HCT116 (cell line): ENCODE measurements at regions not wholly inside any gene's neighbourhood (a gene's known extent, or its start where the extent isn't known, plus 50 kb on each side); places are given as distances from the start of the nearest gene placed in this dataset.

ENCODE experiments used
- ATAC-seq: fragments of 200-7000 bp; cut with Tn5 transposase; 2 replicates; pipeline ENCODE4 v1.9.1; 2020; ENCODE audit warnings: mild to moderate bottlenecking, moderate library complexity
- BruUV-seq: library from RNA; stranded (reverse); fragments of 400-500 nt; replicated peaks from 2 replicates; lab custom pipeline; 2021; lab: Mats Ljungman, UMichigan
- CTCF ChIA-PET: fragments of 300-600 bp; sonication (Branson Sonifier 250); formaldehyde crosslinking; loops from one replicate; lab custom pipeline; 2021; ENCODE audit warnings: antibody characterized with exemption; lab: Charles Lee
- POLR2A ChIA-PET: fragments of 300-600, 350-600 bp; sonication (Branson Sonifier 250); formaldehyde crosslinking; loops from one replicate; lab custom pipeline; 2021; ENCODE audit warnings: antibody characterized with exemption; lab: Charles Lee
- RAD21 ChIA-PET, 2 experiments: fragments of 300-600 bp; sonication (Branson Sonifier 250); formaldehyde crosslinking; loops; one replicate each; lab custom pipeline; 2023; ENCODE audit warnings: low total read pairs in 2 of 2; ENCODE audit not compliant: uncharacterized antibody in 2 of 2, unreplicated experiment in 2 of 2, low non-redundant PET in 1 of 2; lab: Charles Lee
- DNase-seq: peaks from one replicate; pipeline ENCODE4 v3.0.0-alpha.2; 2010; ENCODE audit warnings: low read depth, low spot score
- H2AFZ ChIP-seq: fragments of 200-600 bp; shearing (Covaris generic), sonication (generic); 2 replicates; pipeline ENCODE4 v1.6.1; 2017; ENCODE audit warnings: low read depth, mixed run types, mixed read lengths, antibody characterized with exemption, low read length; ENCODE audit not compliant: poor library complexity, severe bottlenecking
- H3K27ac ChIP-seq: 2 replicates; pipeline ENCODE4 v1.5.1; 2012; ENCODE audit warnings: low read depth, low read length
- H3K27me3 ChIP-seq: fragments of 200-600 bp; sonication (generic); 2 replicates; pipeline ENCODE4 v1.6.1; 2016; ENCODE audit warnings: mixed run types, low read length, mixed read lengths; ENCODE audit not compliant: insufficient read depth
- H3K36me3 ChIP-seq, 2 experiments: fragments of 200-500 bp in 1 of 2; fragments of 200-600 bp in 1 of 2; sonication (Bioruptor generic) in 1 of 2; sonication (generic) in 1 of 2; 2 replicates each; pipeline versions ENCODE4 v1.5.1 to v1.6.1; 2014 to 2016; ENCODE audit warnings: low read length in 2 of 2, inconsistent platforms in 1 of 2, mixed read lengths in 1 of 2, mixed run types in 1 of 2; ENCODE audit not compliant: insufficient read depth in 2 of 2, control insufficient read depth in 1 of 2
- H3K4me1 ChIP-seq, 2 experiments: fragments of 200-600 bp in 1 of 2; sonication (generic) in 1 of 2; 2 replicates each; pipeline versions ENCODE4 v1.5.1 to v1.6.1; 2012 to 2017; ENCODE audit warnings: low read length in 2 of 2, inconsistent platforms in 1 of 2, mild to moderate bottlenecking in 1 of 2, mixed read lengths in 1 of 2, mixed run types in 1 of 2, moderate library complexity in 1 of 2; ENCODE audit not compliant: insufficient read depth in 2 of 2, control insufficient read depth in 1 of 2
- H3K4me2 ChIP-seq: fragments of 200-600 bp; sonication (generic); 2 replicates; pipeline ENCODE4 v1.6.1; 2017; ENCODE audit warnings: mixed run types, low read length, mixed read lengths
- H3K4me3 ChIP-seq, 2 experiments: fragments of 200-600 bp in 1 of 2; sonication (generic) in 1 of 2; replicated peaks in 1 of 2; 2 replicates each; pipeline ENCODE4 v1.5.1; 2011 to 2016; ENCODE audit warnings: low read length in 2 of 2, control low read depth in 1 of 2, low read depth in 1 of 2, mild to moderate bottlenecking in 1 of 2, mixed read lengths in 1 of 2, mixed run types in 1 of 2
- H3K79me2 ChIP-seq: fragments of 200-600 bp; sonication (generic); 2 replicates; pipeline ENCODE4 v1.6.1; 2017; ENCODE audit warnings: mild to moderate bottlenecking, mixed run types, low read length, moderate library complexity, mixed read lengths; ENCODE audit not compliant: insufficient read depth
- H3K9ac ChIP-seq: fragments of 200-600 bp; sonication (generic); 2 replicates; pipeline ENCODE4 v1.6.1; 2016; ENCODE audit warnings: low read length, mixed read lengths
- H3K9me2 ChIP-seq: fragments of 200-600 bp; sonication (generic), shearing (Covaris generic); 2 replicates; pipeline ENCODE4 v1.6.1; 2017; ENCODE audit warnings: mixed run types, mild to moderate bottlenecking, moderate library complexity; ENCODE audit not compliant: insufficient read depth
- H3K9me3 ChIP-seq, 2 experiments: fragments of 200-500 bp in 1 of 2; fragments of 200-600 bp in 1 of 2; sonication (Bioruptor generic) in 1 of 2; sonication (generic) in 1 of 2; 2 replicates each; pipeline ENCODE4 v1.6.1; 2014 to 2017; ENCODE audit warnings: low read length in 2 of 2, mixed read lengths in 2 of 2, inconsistent platforms in 1 of 2, low read depth in 1 of 2, mild to moderate bottlenecking in 1 of 2, mixed run types in 1 of 2, moderate library complexity in 1 of 2; ENCODE audit not compliant: control insufficient read depth in 1 of 2, insufficient read depth in 1 of 2
- H4K20me1 ChIP-seq: fragments of 200-600 bp; sonication (generic), shearing (Covaris generic); 2 replicates; pipeline ENCODE4 v1.6.1; 2017; ENCODE audit warnings: mixed run types, mild to moderate bottlenecking, moderate library complexity; ENCODE audit not compliant: insufficient read depth
- ATF3 ChIP-seq: IDR thresholded peaks from 2 replicates; pipeline ENCODE4 v1.6.1; 2012
- CEBPB ChIP-seq: IDR thresholded peaks from 2 replicates; pipeline ENCODE4 v1.6.1; 2012; ENCODE audit warnings: low read depth
- CTCF ChIP-seq, 3 experiments: fragments of 200-600 bp in 1 of 3; sonication (generic) in 1 of 3; IDR thresholded peaks in 2 of 3; conservative IDR thresholded peaks in 1 of 3; 2 replicates each; pipeline ENCODE4 v1.5.1; 2012 to 2017; ENCODE audit warnings: low read depth in 2 of 3, low read length in 2 of 3, antibody characterized with exemption in 1 of 3, borderline replicate concordance in 1 of 3, control low read depth in 1 of 3, mild to moderate bottlenecking in 1 of 3, mixed read lengths in 1 of 3, mixed run types in 1 of 3, moderate library complexity in 1 of 3; ENCODE audit not compliant: insufficient read depth in 1 of 3
- EZH2phosphoT487 ChIP-seq: fragments of 200-600 bp; IDR thresholded peaks from 2 replicates; pipeline ENCODE4 v1.6.1; 2018; ENCODE audit warnings: antibody characterized with exemption, borderline replicate concordance
- JUND ChIP-seq: IDR thresholded peaks from 2 replicates; pipeline ENCODE4 v1.6.1; 2012
- MAX ChIP-seq: IDR thresholded peaks from 2 replicates; pipeline ENCODE4 v1.6.1; 2012
- RAD21 ChIP-seq: IDR thresholded peaks from 2 replicates; pipeline ENCODE4 v1.6.1; 2012; ENCODE audit warnings: low read depth, mild to moderate bottlenecking
- REST ChIP-seq: IDR thresholded peaks from 2 replicates; pipeline ENCODE4 v1.6.1; 2012; ENCODE audit warnings: low read depth
- SP1 ChIP-seq: IDR thresholded peaks from 2 replicates; pipeline ENCODE4 v1.6.1; 2012; ENCODE audit warnings: low read depth
- SRF ChIP-seq: IDR thresholded peaks from 2 replicates; pipeline ENCODE4 v1.6.1; 2012; ENCODE audit warnings: low read depth
- YY1 ChIP-seq: IDR thresholded peaks from 2 replicates; pipeline ENCODE4 v1.6.1; 2011; ENCODE audit warnings: low read length, low read depth, moderate library complexity, mild to moderate bottlenecking; ENCODE audit not compliant: insufficient replicate concordance; ENCODE audit errors: extremely low read depth
- ZBTB33 ChIP-seq: IDR thresholded peaks from 2 replicates; pipeline ENCODE4 v1.6.1; 2011; ENCODE audit warnings: mild to moderate bottlenecking, low read length, moderate library complexity; ENCODE audit not compliant: insufficient replicate concordance; ENCODE audit errors: extremely low read depth
- ZFX ChIP-seq: fragments of 450-650 bp; IDR thresholded peaks from 2 replicates; pipeline ENCODE4 v1.6.1; 2017
- ZNF274 ChIP-seq: fragments of 200-500 bp; sonication (Bioruptor generic); IDR thresholded peaks from 2 replicates; pipeline ENCODE4 v1.6.1; 2014; ENCODE audit warnings: mild to moderate bottlenecking, low read depth, low read length, inconsistent platforms
- intact Hi-C: fragments of 100-400 bp; cut with micrococcal nuclease; formaldehyde crosslinking; loops from 2 replicates; pipeline ENCODE4 v1.10.0; 2022

GRCh38 chr17:427327-427726 lies 74.7 kb upstream of the RPH3AL start:
- Histone ChIP-seq H3K9ac (no peak overlapping the region), H3K27ac (no peak overlapping the region), H4K20me1 (no peaks in the 10 kb centered on the region), H3K9me2 (no peaks in the 10 kb centered on the region), H3K9me3 (0 out of 4 replicates have a peak, but pooled peaks cover 0 to 4% of the 10 kb centered on the region in 2 experiments), H3K4me2 (no peak overlapping the region), H2AFZ (no peak overlapping the region), H3K4me3 (no peak overlapping the region), H3K79me2 (no peaks in the 10 kb centered on the region), H3K27me3 (no peaks in the 10 kb centered on the region), H3K4me1 (no peaks in the 10 kb centered on the region), H3K36me3 (no peaks in the 10 kb centered on the region)
- CTCF ChIA-PET: no interaction called here
- intact Hi-C loops: no loop called here
- ATAC-seq (no peak), DNase-seq (no peak)
- RAD21 ChIA-PET: no interaction called here
- POLR2A ChIA-PET: no interaction called here
- TF ChIP-seq SP1: no peak
- TF ChIP-seq ZFX: no peak
- TF ChIP-seq ZBTB33: no peak
- TF ChIP-seq SRF: no peak
- no peak for TF ChIP-seq JUND
- TF ChIP-seq REST: no peak
- no peak for TF ChIP-seq CTCF (IDR thresholded peaks at IDR 0.05 in 2 of 3, conservative IDR thresholded peaks at IDR 0.05 in 1 of 3; ENCODE audit: borderline replicate concordance in 1 of 3, insufficient read depth in 1 of 3, low read depth in 2 of 3, low read length in 2 of 3)
- TF ChIP-seq YY1: no peak
- TF ChIP-seq EZH2phosphoT487: no peak
- no peak for TF ChIP-seq ATF3
- no peak for TF ChIP-seq CEBPB
- no peak for TF ChIP-seq RAD21
- TF ChIP-seq MAX: no peak
- no peak for TF ChIP-seq ZNF274
- BruUV-seq: no TSS peak
